Neural crest cell (in vitro differentiated cells): ENCODE measurements at regions not wholly inside any gene's neighbourhood (a gene's known extent, or its start where the extent isn't known, plus 50 kb on each side); places are given as distances from the start of the nearest gene placed in this dataset.

Experiments
- DNase-seq: peaks from one replicate; pipeline ENCODE4 v3.0.0; 2021; ENCODE audit warnings: low read depth, mixed read lengths, low spot score
- H3K27ac Mint-ChIP-seq: one replicate; pipeline ENCODE4 v1.8.0; 2021; ENCODE audit warnings: mild to moderate bottlenecking, mixed read lengths; ENCODE audit not compliant: unreplicated experiment
- H3K27me3 Mint-ChIP-seq: 2 replicates; pipeline ENCODE4 v1.8.0; 2021; ENCODE audit warnings: low read depth, mild to moderate bottlenecking, mixed read lengths
- H3K36me3 Mint-ChIP-seq: 2 replicates; pipeline ENCODE4 v1.8.0; 2021; ENCODE audit warnings: low read depth, mild to moderate bottlenecking, mixed read lengths
- H3K4me1 Mint-ChIP-seq: 2 replicates; pipeline ENCODE4 v1.8.0; 2021; ENCODE audit warnings: mixed read lengths
- H3K4me3 Mint-ChIP-seq: one replicate; pipeline ENCODE4 v1.8.0; 2021; ENCODE audit warnings: mild to moderate bottlenecking, mixed read lengths
- H3K9me3 Mint-ChIP-seq: 2 replicates; pipeline ENCODE4 v1.8.0; 2021; ENCODE audit warnings: mixed read lengths
- TF ChIP-seq, protein P1 (sequence below): fragments of 200-600 bp; sonication (generic); conservative IDR thresholded peaks from 2 replicates; pipeline ENCODE4 v1.5.0; 2021; ENCODE audit warnings: antibody characterized with exemption, mild to moderate bottlenecking

DNA sequence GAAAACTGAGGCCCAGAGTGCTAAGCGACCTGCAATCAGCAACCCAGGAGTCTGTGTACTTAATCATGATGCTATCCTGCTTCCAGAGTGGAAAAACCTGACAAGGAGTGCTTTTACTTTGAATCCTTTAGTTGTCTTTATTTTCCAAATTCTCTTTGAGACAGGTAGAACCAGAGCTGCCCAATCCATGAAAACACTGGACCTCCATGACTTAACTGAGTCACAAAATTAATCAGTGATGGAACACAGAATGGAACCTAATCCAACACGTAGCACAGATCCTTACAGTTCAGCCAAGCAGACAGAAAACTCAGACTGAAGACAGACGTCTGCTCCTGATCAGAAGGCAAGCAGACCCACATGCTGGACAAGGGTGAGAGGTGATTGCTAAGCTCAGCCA lies 175.6 kb downstream of the BCL11A start:
- DNase-seq: no peak
- H3K4me3 Mint-ChIP-seq: no peak overlapping the region
- no peaks in the 10 kb centered on the region for H3K36me3 Mint-ChIP-seq
- peaks cover 2% of the 10 kb centered on the region for H3K4me1 Mint-ChIP-seq
- H3K27me3 Mint-ChIP-seq: peaks cover 2% of the 10 kb centered on the region
- no peak overlapping the region for H3K27ac Mint-ChIP-seq
- TF ChIP-seq, protein P1, sequence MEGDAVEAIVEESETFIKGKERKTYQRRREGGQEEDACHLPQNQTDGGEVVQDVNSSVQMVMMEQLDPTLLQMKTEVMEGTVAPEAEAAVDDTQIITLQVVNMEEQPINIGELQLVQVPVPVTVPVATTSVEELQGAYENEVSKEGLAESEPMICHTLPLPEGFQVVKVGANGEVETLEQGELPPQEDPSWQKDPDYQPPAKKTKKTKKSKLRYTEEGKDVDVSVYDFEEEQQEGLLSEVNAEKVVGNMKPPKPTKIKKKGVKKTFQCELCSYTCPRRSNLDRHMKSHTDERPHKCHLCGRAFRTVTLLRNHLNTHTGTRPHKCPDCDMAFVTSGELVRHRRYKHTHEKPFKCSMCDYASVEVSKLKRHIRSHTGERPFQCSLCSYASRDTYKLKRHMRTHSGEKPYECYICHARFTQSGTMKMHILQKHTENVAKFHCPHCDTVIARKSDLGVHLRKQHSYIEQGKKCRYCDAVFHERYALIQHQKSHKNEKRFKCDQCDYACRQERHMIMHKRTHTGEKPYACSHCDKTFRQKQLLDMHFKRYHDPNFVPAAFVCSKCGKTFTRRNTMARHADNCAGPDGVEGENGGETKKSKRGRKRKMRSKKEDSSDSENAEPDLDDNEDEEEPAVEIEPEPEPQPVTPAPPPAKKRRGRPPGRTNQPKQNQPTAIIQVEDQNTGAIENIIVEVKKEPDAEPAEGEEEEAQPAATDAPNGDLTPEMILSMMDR: no peak
- peaks cover 5% of the 10 kb centered on the region for H3K9me3 Mint-ChIP-seq

GRCh38 chr2:60376252-60376651 lies 177.2 kb downstream of the BCL11A start:
- H3K4me1 Mint-ChIP-seq: no peaks in the 10 kb centered on the region
- H3K27me3 Mint-ChIP-seq: no peaks in the 10 kb centered on the region
- DNase-seq: no peak
- H3K4me3 Mint-ChIP-seq: no peak overlapping the region
- H3K27ac Mint-ChIP-seq: no peak overlapping the region
- TF ChIP-seq, protein P1: no peak
- no peaks in the 10 kb centered on the region for H3K36me3 Mint-ChIP-seq
- no peaks in the 10 kb centered on the region for H3K9me3 Mint-ChIP-seq

- Mint-ChIP-seq H3K27me3 (no peaks in the 10 kb centered on the region), H3K36me3 (no peaks in the 10 kb centered on the region), H3K9me3 (no peaks in the 10 kb centered on the region), H3K4me1 (peaks cover 1% of the 10 kb centered on the region), H3K4me3 (no peak overlapping the region), H3K27ac (no peak overlapping the region)
- no peak for DNase-seq
- TF ChIP-seq, protein P1: no peak
Observed at GRCh38 chr2:60371681-60372080, 181.8 kb downstream of the BCL11A start.

DNA sequence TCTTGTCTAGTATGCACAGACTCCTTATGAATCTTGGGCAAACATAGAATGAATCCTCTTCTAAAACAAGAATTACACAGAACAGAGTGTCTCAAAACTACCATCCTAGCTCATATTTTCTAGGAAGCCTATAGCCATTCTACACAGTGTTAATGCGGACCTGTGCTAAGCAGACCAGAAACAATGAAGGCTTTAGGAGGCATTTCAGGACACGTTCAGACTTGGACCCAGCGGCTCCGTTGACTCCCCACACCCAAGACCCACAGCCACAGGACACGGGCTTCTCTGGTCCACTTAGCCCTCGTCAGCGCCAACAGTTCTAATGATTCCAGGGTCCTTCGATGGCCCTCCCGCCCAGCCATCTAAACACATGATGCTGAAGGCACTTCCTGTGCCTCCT lies 182.2 kb downstream of the BCL11A start:
- H3K4me3 Mint-ChIP-seq: no peak overlapping the region
- TF ChIP-seq, protein P1: no peak
- no peak overlapping the region for H3K27ac Mint-ChIP-seq
- peaks cover 6% of the 10 kb centered on the region for H3K4me1 Mint-ChIP-seq
- no peaks in the 10 kb centered on the region for H3K27me3 Mint-ChIP-seq
- H3K36me3 Mint-ChIP-seq: no peaks in the 10 kb centered on the region
- DNase-seq: no peak
- H3K9me3 Mint-ChIP-seq: no peaks in the 10 kb centered on the region

DNA sequence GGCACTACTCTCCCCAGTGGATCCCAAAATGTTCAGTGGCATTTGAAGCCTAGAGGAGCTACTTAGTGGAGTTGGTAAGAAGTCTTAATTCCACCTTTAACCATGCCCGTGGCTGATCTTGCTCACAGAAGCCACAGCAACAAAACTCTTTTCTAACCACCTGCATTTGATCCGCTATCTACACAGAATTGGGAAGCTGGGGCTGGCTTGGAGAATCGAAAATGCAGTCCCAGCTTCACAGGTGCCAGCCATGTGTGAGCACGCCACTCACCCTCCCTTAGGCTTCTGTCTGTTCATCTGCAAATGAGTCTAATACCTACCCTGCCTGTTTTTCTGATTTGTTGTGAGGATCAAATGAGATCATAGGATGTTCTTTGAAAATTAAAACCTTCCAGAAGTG lies 182.6 kb downstream of the BCL11A start:
- H3K9me3 Mint-ChIP-seq: no peaks in the 10 kb centered on the region
- peaks cover 10% of the 10 kb centered on the region for H3K4me1 Mint-ChIP-seq

More for the DNA sequence above, 182.6 kb downstream of the BCL11A start:
- no peak for DNase-seq
- Mint-ChIP-seq H3K27me3 (no peaks in the 10 kb centered on the region), H3K36me3 (no peaks in the 10 kb centered on the region), H3K27ac (no peak overlapping the region), H3K4me3 (no peak overlapping the region)
- TF ChIP-seq, protein P1: no peak
